NCI-H345 treated with DMSO at 0.1 percent for 48 hours (cell line): ENCODE measurements at regions not wholly inside any gene's neighbourhood (a gene's known extent, or its start where the extent isn't known, plus 50 kb on each side); places are given as distances from the start of the nearest gene placed in this dataset.

ENCODE experiments used
- DNase-seq: peaks from one replicate; lab custom pipeline; 2025; ENCODE audit not compliant: unreplicated experiment; lab: John Stamatoyannopoulos, UW

DNA sequence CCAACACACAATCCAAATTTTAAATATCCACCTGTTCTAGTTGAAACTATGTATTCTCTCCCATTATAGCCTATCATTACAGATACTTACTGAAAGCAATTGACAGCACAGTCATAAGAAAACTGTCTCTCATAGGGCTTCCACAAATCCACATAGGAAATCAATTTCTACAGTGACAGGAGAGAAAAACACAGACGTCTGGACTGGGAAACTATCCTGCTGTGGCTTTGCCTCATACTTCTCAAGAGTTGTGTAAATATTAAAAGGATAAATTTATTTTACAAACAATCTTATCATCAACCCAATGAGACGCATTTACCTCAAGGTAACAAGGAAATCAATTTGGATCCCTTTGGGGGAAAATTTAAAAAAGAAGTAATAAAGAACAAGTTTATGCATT lies 517.5 kb downstream of the EFNA5 start:
- DNase-seq: no peak

DNA sequence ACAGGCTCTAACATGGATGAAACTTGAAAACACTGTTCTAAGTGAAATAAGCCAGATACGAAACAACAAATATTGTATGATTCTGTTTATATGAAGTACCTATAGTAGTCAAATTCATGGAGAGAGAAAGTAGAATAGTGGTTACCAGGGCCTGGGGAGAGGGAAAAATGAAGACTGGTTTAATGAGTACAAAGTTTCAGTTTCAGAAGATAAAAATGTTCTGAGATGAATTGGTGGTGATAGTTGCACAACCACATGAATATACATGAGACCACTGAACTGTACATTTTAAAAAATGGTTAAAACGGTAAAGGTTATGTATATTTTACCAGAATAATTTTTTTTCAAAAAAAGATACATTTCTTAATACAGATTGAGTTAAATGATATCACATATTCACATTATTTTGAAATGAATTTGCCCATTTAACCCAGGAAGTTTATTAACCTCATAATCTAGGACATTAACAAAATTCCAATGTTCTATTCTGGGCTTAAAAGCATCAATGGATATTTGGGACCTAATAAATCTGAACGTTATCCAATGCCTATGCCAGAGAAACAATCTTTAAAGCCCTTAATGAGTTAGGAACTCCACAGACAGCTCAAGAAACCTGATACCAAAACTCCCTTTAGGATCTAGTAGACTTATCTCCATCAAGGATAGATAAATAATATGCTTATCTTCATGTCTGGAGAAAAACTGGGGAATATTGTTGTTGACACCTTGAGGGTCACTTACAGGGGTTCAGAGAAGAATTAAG lies 521.3 kb downstream of the EFNA5 start:
- DNase-seq: no peak

DNA sequence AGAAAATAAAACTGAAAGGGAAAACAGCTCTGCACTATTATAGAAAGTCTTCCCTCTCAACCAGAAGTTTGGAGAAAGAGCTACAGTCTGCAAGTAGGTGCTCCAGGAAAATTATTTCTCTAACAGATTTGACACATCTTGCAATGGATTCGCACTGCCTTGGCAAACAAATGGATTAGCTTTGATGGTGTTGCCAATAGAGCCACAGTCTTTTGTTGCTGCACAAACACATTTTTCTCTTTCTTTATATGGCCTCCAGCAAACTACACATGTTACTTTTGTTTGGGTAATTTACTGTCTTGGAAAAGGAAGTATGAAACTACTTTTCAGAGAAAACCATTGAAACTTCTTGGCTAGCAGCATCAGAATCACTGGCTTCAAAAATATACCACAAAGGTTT lies 523.1 kb downstream of the EFNA5 start:
- no peak for DNase-seq

DNA sequence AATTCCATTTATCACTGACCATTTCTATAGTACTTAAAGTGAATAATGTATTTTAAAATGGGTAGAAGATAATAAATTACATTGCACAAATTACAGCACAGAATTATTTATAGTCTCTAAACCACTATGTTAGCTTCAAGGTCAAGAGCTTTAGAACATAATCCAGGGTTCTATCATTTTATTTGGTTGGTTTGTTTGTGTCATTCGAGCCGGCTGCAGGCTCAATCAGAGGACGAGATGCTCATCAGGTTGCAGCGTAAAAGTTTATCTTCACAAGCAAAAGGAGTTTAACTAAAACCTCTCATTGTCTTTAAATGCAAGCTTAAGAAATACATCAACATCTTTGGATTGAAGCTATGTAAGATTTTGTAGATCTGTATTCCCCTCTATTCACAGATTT lies 523.8 kb downstream of the EFNA5 start:
- no peak for DNase-seq

DNA sequence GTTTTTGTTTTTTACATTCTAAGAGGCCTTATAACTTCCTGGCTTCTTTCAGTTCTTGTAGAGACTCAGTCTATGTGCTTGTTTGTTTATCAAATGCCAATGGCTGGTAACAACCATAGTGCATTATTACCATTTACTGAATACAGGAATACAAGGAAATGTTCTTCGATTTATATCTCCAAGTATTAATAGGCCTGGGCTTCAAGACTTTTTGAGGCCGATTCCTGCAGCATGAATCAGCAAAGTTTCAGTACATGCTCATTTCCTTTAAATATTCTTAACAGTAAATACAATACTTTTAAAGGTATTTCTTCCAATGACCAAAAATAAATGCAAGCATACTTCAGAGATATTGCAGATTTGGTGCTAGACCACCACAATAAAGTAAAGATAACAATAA lies 535.3 kb downstream of the EFNA5 start:
- DNase-seq: no peak

DNA sequence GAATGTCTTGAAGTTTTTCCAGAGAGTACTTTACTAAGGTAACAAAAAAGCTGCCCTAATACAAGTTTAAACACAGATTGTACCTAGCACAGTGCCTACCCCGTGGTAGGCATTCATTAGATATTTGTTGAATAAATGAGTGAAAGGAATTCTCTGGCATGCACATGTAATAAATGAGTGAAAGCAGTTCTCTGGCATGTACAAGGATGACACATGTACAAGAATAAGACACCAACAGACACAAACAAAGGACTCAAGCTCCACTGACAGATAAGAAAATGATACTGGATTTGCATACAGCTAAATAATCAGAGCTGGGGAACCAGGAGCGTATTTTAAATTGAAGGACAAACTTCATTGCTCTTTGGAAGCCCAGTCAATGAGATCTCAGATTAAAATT lies 535.8 kb downstream of the EFNA5 start:
- no peak for DNase-seq

DNA sequence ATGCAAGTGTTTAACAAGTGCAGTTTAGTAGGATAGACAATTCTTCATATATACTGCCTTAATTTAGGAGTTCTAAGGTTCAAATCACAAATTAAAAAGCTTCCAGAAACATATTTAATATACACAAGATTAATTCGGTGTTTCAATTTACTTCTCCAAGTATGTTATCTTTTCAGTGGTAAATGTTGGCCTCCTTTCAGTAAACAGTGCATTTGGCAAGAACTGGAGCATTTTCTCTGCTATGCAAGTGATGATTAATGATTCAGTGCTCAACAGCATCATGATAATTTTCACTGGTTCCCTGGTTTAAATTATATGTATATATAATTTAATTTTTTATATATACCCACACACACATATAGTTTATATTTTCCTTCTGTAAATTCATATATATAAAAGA lies 541.7 kb downstream of the EFNA5 start:
- DNase-seq: no peak

GRCh38 chr5:107127878-107128277 lies 542.9 kb downstream of the EFNA5 start:
- no peak for DNase-seq

DNA sequence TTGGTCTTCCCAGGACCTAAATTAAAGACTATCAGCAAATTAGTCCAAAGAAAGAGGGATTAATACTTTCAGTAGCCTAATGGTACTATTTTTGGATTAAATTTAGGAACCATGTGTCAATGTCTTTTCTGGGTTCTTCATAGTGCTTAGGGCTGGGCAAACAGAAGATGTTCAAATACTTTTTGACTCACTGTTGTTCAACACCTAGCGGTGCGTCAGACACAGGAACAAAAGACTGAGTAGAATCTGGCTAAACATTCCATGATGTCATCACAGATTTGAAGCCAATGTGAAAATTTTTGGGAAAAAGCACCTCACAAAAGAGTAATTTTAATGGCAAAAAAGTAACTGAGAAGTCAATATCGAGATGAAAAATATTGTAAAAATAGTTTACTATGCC lies 544.4 kb downstream of the EFNA5 start:
- no peak for DNase-seq

DNA sequence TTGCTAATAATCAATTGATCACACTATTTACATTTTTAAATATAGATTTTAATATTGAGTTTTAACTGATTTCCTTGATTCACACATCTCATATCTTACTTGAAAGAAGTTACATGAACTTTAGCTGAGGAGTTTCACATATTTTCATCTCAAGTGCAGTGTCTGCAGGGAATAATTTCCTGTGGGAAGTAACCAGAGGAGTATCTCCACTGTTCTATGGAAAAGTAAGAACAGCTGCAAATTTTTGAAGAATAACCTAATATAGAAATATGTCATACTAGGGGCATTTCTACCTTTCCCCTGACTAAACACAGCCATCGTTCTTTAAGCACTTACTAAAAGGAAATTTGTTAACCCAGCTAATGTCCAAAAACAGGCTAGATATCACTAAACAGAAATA lies 546.4 kb downstream of the EFNA5 start:
- no peak for DNase-seq

- no peak for DNase-seq
Observed at GRCh38 chr5:107123014-107123413, 547.7 kb downstream of the EFNA5 start.

- DNase-seq: no peak
Observed at GRCh38 chr5:107121793-107122519, 548.8 kb downstream of the EFNA5 start.

GRCh38 chr5:107119656-107120055 lies 551.1 kb downstream of the EFNA5 start:
- no peak for DNase-seq

DNA sequence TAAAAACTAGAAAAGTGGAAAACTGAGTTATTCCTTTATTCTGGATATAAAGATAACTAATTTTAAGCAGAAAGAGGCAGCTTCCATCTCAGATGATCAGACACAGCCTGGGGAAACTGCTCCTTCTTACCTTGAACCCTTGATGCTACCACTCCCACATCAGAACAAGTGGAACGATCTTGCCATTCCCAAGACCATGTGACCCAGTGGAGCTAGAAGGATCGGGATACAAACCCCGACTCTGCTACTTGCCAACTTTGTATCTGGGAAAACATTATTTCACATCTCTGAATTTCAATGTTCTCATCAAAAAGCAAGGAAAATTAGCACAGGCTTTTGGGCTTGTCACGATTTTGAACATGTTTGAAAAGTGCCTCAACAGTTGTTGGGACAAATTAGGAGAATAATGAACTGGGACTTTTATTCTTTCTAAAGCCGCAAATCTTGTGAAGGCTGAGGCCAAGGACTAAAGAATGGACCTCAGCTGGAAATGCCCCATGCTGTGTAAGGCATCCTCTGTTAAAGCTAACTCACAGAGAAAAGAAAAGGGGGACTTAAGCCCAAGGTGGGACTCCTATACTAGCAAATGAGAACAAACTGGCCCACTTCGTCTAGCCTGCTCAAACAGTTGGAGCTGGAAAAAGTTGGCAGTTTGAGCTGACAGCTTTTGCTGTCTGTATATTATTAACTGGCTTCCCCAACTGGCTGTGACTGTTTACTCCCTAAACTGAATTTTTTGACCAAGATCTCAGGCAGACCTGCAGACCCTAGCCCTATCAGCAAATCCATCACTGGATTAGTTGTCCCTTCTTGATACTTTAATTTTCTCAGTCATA lies 552.3 kb downstream of the EFNA5 start:
- no peak for DNase-seq

DNA sequence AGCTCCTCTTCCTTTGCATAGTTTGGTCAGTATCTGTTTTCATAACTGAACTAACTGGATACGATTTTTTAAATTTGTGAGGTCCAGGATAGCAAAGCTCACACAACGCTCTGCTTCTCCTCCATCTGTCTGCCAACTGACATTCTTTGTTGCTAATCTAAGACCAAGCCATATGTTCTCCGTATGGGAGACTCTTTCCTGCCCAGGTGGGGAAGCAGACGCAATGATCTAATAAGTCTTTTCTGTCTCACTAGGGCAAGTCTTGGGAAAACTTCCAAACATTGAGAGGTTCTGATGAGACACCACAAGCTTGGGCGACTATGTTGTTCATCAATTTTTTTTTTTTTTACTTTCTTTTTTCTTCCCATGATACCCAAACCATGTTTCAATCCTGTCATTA lies 558.5 kb downstream of the EFNA5 start:
- DNase-seq: no peak

DNA sequence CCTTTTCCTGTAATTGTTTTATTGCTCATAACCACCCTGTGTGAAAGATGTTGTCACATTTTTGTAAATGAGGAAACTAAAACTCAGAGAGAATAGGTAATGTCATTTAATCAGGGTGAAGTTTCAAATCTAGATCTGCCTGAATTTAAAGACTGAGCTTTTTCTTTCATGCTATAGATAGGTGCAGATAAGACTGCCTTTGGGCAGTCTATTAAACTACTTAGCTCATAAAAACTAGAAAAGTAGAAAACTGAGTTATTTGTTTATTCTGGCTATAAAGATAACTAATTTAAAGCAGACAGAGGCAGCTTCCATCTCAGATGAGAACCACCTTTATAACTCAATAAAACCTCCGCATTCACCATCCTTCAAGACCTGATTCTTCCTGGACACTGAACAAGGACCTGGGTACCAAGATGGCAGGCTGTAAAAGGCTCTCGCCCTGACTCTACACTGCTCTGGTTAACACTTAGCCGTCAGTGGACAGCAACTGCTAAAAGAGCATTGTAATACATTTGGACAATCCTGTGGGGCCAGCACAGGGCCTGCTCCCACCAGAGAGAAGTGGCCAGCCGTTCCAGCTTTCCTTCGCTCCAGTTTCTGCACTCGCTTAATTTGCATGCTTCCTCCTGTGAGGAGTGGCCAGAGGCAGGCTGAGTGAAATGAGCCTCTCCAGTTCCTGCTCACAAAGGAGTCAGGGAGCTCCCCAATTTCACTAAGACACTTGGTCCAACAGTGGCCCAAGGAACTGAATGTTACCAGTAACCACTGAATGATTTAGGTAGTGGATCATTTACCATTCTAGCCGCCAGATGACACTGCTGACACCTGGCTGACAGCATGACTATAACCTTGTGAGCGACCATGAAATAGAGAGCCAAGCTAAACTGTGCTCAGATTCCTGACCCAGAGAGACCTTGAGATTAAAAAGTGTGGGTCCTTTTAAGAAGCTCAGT lies 566.4 kb downstream of the EFNA5 start:
- no peak for DNase-seq

- DNase-seq: no peak
Observed at GRCh38 chr5:107103522-107103921, 567.2 kb downstream of the EFNA5 start.

- no peak for DNase-seq
Observed at GRCh38 chr5:107100121-107100520, 570.6 kb downstream of the EFNA5 start.

DNA sequence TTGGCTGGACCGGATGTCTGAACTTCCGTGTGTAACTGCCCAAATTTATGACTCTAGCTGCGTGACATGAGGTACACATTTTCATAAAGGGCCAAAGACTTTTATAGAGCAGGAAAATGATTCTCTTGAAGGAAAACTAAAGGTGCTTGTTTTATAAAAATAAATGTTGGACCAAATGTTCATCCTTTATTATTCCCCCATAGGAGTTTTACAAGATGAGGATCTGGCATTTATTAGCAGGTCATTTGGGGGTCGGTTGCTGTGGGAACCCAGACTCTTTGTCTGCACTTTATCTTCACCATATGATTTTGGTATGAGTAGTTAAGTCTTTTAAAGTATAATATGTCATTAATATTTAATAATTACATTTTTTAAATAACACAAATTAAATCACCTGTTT lies 571.2 kb downstream of the EFNA5 start:
- DNase-seq: no peak

GRCh38 chr5:107092695-107093094 lies 578.0 kb downstream of the EFNA5 start:
- DNase-seq: no peak

- no peak for DNase-seq
Observed at GRCh38 chr5:107090506-107090905, 580.2 kb downstream of the EFNA5 start.
